ENCODE measurements at regions not wholly inside any gene's neighbourhood (a gene's known extent, or its start where the extent isn't known, plus 50 kb on each side); places are given as distances from the start of the nearest gene placed in this dataset.
A peak's percentile ranks its signal among the peaks of the same experiment; 100 is the strongest.

DNA sequence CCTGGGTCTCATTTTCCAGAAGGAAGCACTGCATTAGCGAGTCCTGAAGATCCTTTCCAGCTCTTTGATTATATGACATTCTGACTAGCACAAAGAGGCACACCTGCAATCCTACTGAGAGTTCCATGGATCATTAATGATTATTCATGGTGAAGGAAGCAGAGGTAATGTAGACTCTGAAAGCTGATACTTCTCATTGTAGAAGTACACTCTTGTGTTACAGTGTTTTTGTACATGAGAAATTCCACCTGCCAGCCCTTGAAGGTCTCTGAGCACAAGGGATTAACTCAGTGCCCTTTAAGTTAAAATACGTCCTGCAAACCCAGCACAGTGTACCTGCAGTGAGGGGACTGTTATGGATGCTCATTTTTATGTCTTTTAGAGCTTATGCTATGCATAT, 558.8 kb upstream of the FBXO33 start:
- no peak for DNase-seq (ENCODE audit: low read depth, low spot score)
- peaks cover 2% of the 10 kb centered on the region for H3K36me3 Mint-ChIP-seq (ENCODE audit: low read depth)
- H3K27ac Mint-ChIP-seq (ENCODE audit: unreplicated experiment) = no peak overlapping the region
- TF ChIP-seq, protein P1, sequence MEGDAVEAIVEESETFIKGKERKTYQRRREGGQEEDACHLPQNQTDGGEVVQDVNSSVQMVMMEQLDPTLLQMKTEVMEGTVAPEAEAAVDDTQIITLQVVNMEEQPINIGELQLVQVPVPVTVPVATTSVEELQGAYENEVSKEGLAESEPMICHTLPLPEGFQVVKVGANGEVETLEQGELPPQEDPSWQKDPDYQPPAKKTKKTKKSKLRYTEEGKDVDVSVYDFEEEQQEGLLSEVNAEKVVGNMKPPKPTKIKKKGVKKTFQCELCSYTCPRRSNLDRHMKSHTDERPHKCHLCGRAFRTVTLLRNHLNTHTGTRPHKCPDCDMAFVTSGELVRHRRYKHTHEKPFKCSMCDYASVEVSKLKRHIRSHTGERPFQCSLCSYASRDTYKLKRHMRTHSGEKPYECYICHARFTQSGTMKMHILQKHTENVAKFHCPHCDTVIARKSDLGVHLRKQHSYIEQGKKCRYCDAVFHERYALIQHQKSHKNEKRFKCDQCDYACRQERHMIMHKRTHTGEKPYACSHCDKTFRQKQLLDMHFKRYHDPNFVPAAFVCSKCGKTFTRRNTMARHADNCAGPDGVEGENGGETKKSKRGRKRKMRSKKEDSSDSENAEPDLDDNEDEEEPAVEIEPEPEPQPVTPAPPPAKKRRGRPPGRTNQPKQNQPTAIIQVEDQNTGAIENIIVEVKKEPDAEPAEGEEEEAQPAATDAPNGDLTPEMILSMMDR (conservative IDR thresholded peaks at IDR 0.05) = no peak
- no peaks in the 10 kb centered on the region for H3K27me3 Mint-ChIP-seq (ENCODE audit: low read depth)
- no peak overlapping the region for H3K4me3 Mint-ChIP-seq
- H3K4me1 Mint-ChIP-seq = no peaks in the 10 kb centered on the region
- H3K9me3 Mint-ChIP-seq = peaks cover 5% of the 10 kb centered on the region

DNA sequence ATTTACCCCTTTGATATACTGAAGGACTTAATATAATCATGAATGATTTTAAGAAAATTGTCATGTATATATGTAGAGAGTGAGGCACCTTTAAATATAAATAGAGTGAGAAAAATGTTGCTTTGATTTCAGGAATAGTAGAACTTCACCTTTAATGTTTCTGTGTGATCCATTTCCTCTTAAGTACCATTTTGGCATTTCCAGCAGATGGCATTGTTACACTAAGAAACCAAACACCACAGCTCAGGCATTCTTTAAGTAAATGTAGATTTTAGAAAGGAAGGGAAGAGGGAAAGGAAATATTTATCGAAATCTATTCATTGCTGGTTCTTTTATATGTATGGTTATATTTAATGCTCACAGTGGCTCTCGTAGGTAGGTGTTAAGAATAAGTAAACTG, 556.7 kb upstream of the FBXO33 start:
- Mint-ChIP-seq H3K27ac (ENCODE audit: unreplicated experiment) (no peak overlapping the region), H3K36me3 (ENCODE audit: low read depth) (peaks cover 2% of the 10 kb centered on the region), H3K4me3 (no peak overlapping the region), H3K9me3 (peaks cover 5% of the 10 kb centered on the region), H3K4me1 (no peaks in the 10 kb centered on the region), H3K27me3 (ENCODE audit: low read depth) (no peaks in the 10 kb centered on the region)
- TF ChIP-seq, protein P1 (conservative IDR thresholded peaks at IDR 0.05) = peak; percentile 79
- DNase-seq (ENCODE audit: low read depth, low spot score) = no peak

DNA sequence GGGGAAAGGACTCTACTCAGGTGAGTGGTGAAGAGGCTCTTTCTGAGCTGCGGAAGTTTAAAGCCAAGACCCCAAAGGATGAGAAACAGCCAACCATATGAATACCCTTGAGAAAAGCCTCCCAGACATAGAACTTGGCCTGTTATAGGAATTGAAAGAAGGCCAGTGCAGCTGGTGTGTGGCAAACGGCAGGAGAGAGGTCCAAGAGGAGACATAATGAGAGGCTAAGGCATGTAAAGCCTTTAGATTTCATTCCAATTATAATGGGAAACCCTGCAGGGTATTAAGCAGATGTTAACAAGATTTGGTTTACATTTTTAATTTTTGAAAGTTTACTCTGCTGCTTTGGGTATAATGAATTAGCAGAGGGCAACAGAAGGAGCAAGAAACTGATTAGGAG, 552.1 kb upstream of the FBXO33 start:
- Mint-ChIP-seq H3K27ac (ENCODE audit: unreplicated experiment) (no peak overlapping the region), H3K27me3 (ENCODE audit: low read depth) (no peaks in the 10 kb centered on the region), H3K9me3 (no peaks in the 10 kb centered on the region), H3K4me3 (no peak overlapping the region), H3K4me1 (no peaks in the 10 kb centered on the region), H3K36me3 (ENCODE audit: low read depth) (no peaks in the 10 kb centered on the region)
- DNase-seq (ENCODE audit: low read depth, low spot score) = no peak
- TF ChIP-seq, protein P1 (conservative IDR thresholded peaks at IDR 0.05) = no peak

DNA sequence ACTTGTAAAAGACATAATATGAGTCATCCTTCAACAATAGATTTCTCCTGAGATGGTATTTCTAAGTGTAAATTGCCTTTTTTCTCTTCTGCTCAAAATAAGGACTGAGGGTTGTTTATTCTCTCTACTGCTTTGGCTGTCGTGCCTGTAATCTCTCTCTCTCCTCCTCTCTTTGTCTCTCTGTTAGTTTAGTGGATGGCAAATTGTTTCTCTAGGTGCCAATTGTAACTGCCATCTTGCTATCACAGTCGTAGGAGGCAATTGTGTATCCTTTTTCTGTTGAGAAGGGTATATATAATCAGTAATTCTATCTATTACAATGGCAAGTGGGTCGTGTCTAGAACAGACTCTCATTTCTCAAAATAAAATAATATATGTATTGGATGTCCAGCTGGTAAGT, 545.0 kb upstream of the FBXO33 start:
- no peak for DNase-seq (ENCODE audit: low read depth, low spot score)
- no peaks in the 10 kb centered on the region for H3K9me3 Mint-ChIP-seq
- H3K27me3 Mint-ChIP-seq (ENCODE audit: low read depth) = no peaks in the 10 kb centered on the region
- peak overlapping the region; percentile 76 for H3K27ac Mint-ChIP-seq (ENCODE audit: unreplicated experiment)
- TF ChIP-seq, protein P1 (conservative IDR thresholded peaks at IDR 0.05) = no peak
- H3K4me3 Mint-ChIP-seq = no peak overlapping the region
- H3K4me1 Mint-ChIP-seq = no peaks in the 10 kb centered on the region
- H3K36me3 Mint-ChIP-seq (ENCODE audit: low read depth) = no peaks in the 10 kb centered on the region

DNA sequence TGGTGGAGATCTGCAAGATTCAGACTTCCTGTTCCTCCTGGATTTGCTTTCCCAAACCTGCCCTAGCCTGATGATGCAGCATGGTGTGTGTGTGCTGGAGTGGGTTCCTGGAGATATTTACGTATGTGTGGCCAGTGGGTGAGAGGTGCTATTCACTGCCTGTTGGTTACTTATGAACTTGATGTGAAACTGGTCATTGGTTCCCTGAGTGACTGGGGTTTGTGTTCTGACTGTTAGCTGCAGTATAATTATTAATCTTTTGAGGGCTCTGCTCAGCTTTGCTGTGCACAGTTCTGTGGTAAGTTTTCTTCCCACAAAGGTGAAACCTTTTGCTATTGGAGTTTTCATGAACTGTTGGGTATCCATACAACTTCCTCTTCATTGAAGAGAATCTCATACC, 541.8 kb upstream of the FBXO33 start:
- TF ChIP-seq, protein P1 (conservative IDR thresholded peaks at IDR 0.05) = no peak
- H3K27me3 Mint-ChIP-seq (ENCODE audit: low read depth) = no peaks in the 10 kb centered on the region
- no peaks in the 10 kb centered on the region for H3K36me3 Mint-ChIP-seq (ENCODE audit: low read depth)
- no peak for DNase-seq (ENCODE audit: low read depth, low spot score)
- H3K4me3 Mint-ChIP-seq = no peak overlapping the region
- H3K4me1 Mint-ChIP-seq = no peaks in the 10 kb centered on the region
- H3K9me3 Mint-ChIP-seq = peaks cover 2% of the 10 kb centered on the region
- H3K27ac Mint-ChIP-seq (ENCODE audit: unreplicated experiment) = no peak overlapping the region

DNA sequence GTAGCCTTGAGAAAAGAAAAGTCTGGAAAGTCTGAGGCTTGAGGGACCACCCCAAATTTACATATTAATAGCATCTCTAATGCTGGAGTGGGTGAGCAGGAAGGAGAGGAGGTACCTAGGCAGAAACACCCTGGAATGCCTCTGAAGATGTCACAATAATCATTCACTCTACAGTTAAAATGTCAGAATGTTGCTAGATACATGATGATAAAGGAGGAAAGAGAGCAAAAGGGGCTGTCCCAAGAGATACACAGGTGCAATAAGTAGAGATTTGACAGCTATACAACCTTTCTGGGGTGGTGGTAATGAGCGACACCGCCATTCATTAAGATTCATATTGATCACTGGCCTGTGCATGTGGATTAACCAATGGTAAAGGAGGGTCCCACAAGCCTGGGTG, 540.5 kb upstream of the FBXO33 start:
- no peaks in the 10 kb centered on the region for H3K36me3 Mint-ChIP-seq (ENCODE audit: low read depth)
- H3K4me3 Mint-ChIP-seq = no peak overlapping the region
- no peaks in the 10 kb centered on the region for H3K4me1 Mint-ChIP-seq
- TF ChIP-seq, protein P1 (conservative IDR thresholded peaks at IDR 0.05) = no peak
- no peaks in the 10 kb centered on the region for H3K27me3 Mint-ChIP-seq (ENCODE audit: low read depth)
- no peak overlapping the region for H3K27ac Mint-ChIP-seq (ENCODE audit: unreplicated experiment)
- H3K9me3 Mint-ChIP-seq = peaks cover 2% of the 10 kb centered on the region
- DNase-seq (ENCODE audit: low read depth, low spot score) = no peak

Data from neural crest cell (in vitro differentiated cells).